Mucosa of descending colon (tissue), 3 donors: ENCODE measurements at regions not wholly inside any gene's neighbourhood (a gene's known extent, or its start where the extent isn't known, plus 50 kb on each side); places are given as distances from the start of the nearest gene placed in this dataset.

Experiments used
- ATAC-seq: fragments of 200-7000 bp; cut with Tn5 transposase; one replicate; pipeline ENCODE4 v1.9.1; 2020; ENCODE audit warnings: mild to moderate bottlenecking, moderate library complexity
- DNase-seq, 3 donors: peaks; one replicate each; pipeline ENCODE4 v3.0.0-alpha.2; 2020
- H3K36me3 ChIP-seq: fragments of 200-600 bp; one replicate; pipeline ENCODE4 v1.8.0; 2021; ENCODE audit warnings: low read depth, mild to moderate bottlenecking
- H3K4me1 ChIP-seq: fragments of 200-600 bp; one replicate; pipeline ENCODE4 v1.8.0; 2021; ENCODE audit warnings: low read depth, mild to moderate bottlenecking
- H3K4me3 ChIP-seq: fragments of 200-600 bp; one replicate; pipeline ENCODE4 v1.8.0; 2021; ENCODE audit warnings: mild to moderate bottlenecking
- H3K9me3 ChIP-seq: fragments of 200-600 bp; one replicate; pipeline ENCODE4 v1.8.0; 2021; ENCODE audit warnings: mild to moderate bottlenecking
- intact Hi-C, 2 donors: fragments of 100-400 bp; cut with DNase I in 1 of 2; cut with micrococcal nuclease in 1 of 2; formaldehyde crosslinking; loops; one replicate each; pipeline versions ENCODE4 v1.11.0 to v1.11.1; 2022; cut with DNase I, micrococcal nuclease
- TF ChIP-seq, protein P1 (sequence below): fragments of 200-600 bp; IDR thresholded peaks from one replicate; pipeline ENCODE4 v1.8.0; 2022; ENCODE audit warnings: antibody characterized with exemption, mild to moderate bottlenecking
- donor health status: DM: no; HTN: no; CAD: no; lungs with moderate emphysema.
- donor health status: DM: no; HTN: no; CAD: no.
- donor health status: DM: no; HTN: yes; CAD: no.

DNA sequence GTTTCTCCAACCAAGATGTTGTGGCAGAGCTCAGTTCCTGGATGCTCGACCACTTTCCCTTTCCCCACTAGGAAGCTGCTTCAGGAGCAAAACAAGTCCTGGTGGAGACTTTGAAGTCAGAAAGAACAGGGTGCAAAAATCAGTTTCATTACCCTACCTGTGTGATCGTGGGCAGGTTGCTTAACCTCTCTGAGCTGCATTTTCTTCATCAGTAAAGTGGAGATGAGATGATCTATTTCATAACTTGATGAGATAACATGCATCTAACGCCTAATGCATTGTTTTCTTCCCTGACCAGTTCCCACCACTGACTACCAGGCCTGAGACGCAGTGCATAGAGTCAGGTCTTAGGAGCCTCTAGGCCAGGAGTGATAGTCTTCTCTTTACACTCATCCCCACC is 470.0 kb downstream of the SOX6 start:
- Histone ChIP-seq H3K4me3 (no peak overlapping the region), H3K36me3 (no peaks in the 10 kb centered on the region), H3K9me3 (no peaks in the 10 kb centered on the region), H3K4me1 (no peaks in the 10 kb centered on the region)
- ATAC-seq (no peak), DNase-seq (no peak)
- TF ChIP-seq, protein P1, sequence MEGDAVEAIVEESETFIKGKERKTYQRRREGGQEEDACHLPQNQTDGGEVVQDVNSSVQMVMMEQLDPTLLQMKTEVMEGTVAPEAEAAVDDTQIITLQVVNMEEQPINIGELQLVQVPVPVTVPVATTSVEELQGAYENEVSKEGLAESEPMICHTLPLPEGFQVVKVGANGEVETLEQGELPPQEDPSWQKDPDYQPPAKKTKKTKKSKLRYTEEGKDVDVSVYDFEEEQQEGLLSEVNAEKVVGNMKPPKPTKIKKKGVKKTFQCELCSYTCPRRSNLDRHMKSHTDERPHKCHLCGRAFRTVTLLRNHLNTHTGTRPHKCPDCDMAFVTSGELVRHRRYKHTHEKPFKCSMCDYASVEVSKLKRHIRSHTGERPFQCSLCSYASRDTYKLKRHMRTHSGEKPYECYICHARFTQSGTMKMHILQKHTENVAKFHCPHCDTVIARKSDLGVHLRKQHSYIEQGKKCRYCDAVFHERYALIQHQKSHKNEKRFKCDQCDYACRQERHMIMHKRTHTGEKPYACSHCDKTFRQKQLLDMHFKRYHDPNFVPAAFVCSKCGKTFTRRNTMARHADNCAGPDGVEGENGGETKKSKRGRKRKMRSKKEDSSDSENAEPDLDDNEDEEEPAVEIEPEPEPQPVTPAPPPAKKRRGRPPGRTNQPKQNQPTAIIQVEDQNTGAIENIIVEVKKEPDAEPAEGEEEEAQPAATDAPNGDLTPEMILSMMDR: no peak
- intact Hi-C loops: no loop called here

GRCh38 chr11:15886866-15887265 is 469.5 kb downstream of the SOX6 start:
- TF ChIP-seq, protein P1: no peak
- no peak for ATAC-seq
- H3K4me1 ChIP-seq: no peaks in the 10 kb centered on the region
- no peaks in the 10 kb centered on the region for H3K9me3 ChIP-seq
- H3K4me3 ChIP-seq: no peak overlapping the region
- no peaks in the 10 kb centered on the region for H3K36me3 ChIP-seq
- no peak for DNase-seq
- intact Hi-C loops: no loop called here

GRCh38 chr11:15888556-15889345 is 467.6 kb downstream of the SOX6 start:
- DNase-seq: no peak
- H3K36me3 ChIP-seq: no peaks in the 10 kb centered on the region
- intact Hi-C loops: no loop called here
- H3K9me3 ChIP-seq: no peaks in the 10 kb centered on the region
- ATAC-seq: no peak
- TF ChIP-seq, protein P1: no peak
- H3K4me1 ChIP-seq: no peaks in the 10 kb centered on the region
- no peak overlapping the region for H3K4me3 ChIP-seq

- Histone ChIP-seq H3K36me3 (no peaks in the 10 kb centered on the region), H3K4me1 (no peaks in the 10 kb centered on the region), H3K4me3 (no peak overlapping the region), H3K9me3 (no peaks in the 10 kb centered on the region)
- no peak for DNase-seq
- intact Hi-C loops: no loop called here
- TF ChIP-seq, protein P1: no peak
- ATAC-seq: no peak
These were observed 466.8 kb downstream of the SOX6 start for GRCh38 chr11:15889363-15890030.

DNA sequence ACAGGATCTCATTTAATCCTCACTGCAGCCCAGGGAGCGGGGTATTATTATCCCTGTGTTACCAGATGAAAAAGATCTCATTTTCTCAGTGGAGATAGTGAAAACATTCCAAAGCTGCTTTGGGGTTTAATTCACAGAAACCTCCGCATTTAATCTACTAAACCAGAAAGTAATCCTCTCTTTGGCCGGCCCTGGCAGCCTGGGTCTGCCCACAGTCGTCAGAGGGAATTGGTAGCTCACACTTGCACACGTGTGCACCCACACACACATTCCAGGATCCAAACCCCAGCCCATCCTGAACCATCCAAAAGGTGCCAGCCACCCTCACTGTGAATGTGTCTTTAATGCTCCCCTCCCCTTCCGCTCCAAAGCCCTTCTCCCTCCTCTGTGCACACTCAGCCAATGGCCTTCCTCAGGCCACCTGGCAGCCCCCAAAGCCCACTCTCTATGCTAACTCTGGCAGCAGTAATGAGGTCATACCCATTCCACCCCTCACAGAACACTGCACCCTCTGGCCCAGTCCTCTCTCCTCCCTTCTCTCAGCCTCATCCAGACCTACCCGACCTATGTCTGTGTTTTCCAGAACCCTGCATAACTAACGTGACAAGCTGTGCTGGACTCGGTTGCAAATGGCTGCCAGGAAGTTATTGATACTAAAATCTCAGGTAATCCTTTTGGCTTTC is 466.2 kb downstream of the SOX6 start:
- H3K9me3 ChIP-seq: no peaks in the 10 kb centered on the region
- TF ChIP-seq, protein P1: no peak
- no peaks in the 10 kb centered on the region for H3K36me3 ChIP-seq
- no peaks in the 10 kb centered on the region for H3K4me1 ChIP-seq
- no peak for ATAC-seq
- intact Hi-C loops: no loop called here
- no peak for DNase-seq
- no peak overlapping the region for H3K4me3 ChIP-seq
